Liver (tissue), 8 donors: ENCODE measurements at regions not wholly inside any gene's neighbourhood (a gene's known extent, or its start where the extent isn't known, plus 50 kb on each side); places are given as distances from the start of the nearest gene placed in this dataset.

Experiments used
- DNase-seq: peaks from one replicate; pipeline ENCODE4 v3.0.0-alpha.2; 2017; ENCODE audit warnings: low spot score
- H3K27ac ChIP-seq, 2 donors: one replicate each; pipeline ENCODE4 v1.7.0; 2013; ENCODE audit warnings: inconsistent platforms in 2 of 2, low read length in 2 of 2, control low read depth in 1 of 2, low read depth in 1 of 2, mild to moderate bottlenecking in 1 of 2
- H3K27me3 ChIP-seq, 4 donors: one replicate each; pipeline versions ENCODE4 v1.6.1 to v1.7.0; 2013; ENCODE audit warnings: low read length in 3 of 4, inconsistent platforms in 1 of 4, mild to moderate bottlenecking in 1 of 4, moderate library complexity in 1 of 4; ENCODE audit not compliant: control insufficient read depth in 4 of 4, insufficient read depth in 4 of 4
- H3K36me3 ChIP-seq, 4 donors: one replicate each; pipeline versions ENCODE4 v1.6.1 to v1.7.0; 2013; ENCODE audit warnings: low read length in 3 of 4, mild to moderate bottlenecking in 3 of 4, low read depth in 1 of 4, moderate library complexity in 1 of 4; ENCODE audit not compliant: control insufficient read depth in 4 of 4, insufficient read depth in 3 of 4
- H3K4me1 ChIP-seq, 4 donors: one replicate each; pipeline versions ENCODE4 v1.6.1 to v1.7.0; 2013; ENCODE audit warnings: low read length in 3 of 4, mild to moderate bottlenecking in 3 of 4, moderate library complexity in 1 of 4; ENCODE audit not compliant: control insufficient read depth in 4 of 4, insufficient read depth in 4 of 4
- H3K4me3 ChIP-seq, 3 donors: one replicate each; pipeline versions ENCODE4 v1.6.1 to v1.7.0; 2013; ENCODE audit warnings: low read length in 3 of 3, control low read depth in 1 of 3, low read depth in 1 of 3, mild to moderate bottlenecking in 1 of 3
- H3K9ac ChIP-seq, 2 donors: one replicate each; pipeline ENCODE4 v1.7.0; 2013; ENCODE audit warnings: low read length in 2 of 2, mild to moderate bottlenecking in 2 of 2, moderate library complexity in 2 of 2, control low read depth in 1 of 2, low read depth in 1 of 2
- H3K9me3 ChIP-seq, 4 donors: one replicate each; pipeline versions ENCODE4 v1.6.1 to v1.7.0; 2013; ENCODE audit warnings: low read length in 3 of 4; ENCODE audit not compliant: control insufficient read depth in 4 of 4
- EGR1 ChIP-seq, 2 donors: IDR thresholded peaks; 2 replicates each; pipeline ENCODE4 v1.6.1; 2016 to 2018; ENCODE audit warnings: antibody characterized with exemption in 2 of 2, low read depth in 2 of 2
- FOXA2 ChIP-seq: IDR thresholded peaks from 2 replicates; pipeline ENCODE4 v1.6.1; 2016; ENCODE audit warnings: antibody characterized with exemption
- HNF4A ChIP-seq, 2 donors: conservative IDR thresholded peaks; 2 replicates each; pipeline ENCODE4 v1.6.1; 2016; ENCODE audit warnings: antibody characterized with exemption in 2 of 2, mild to moderate bottlenecking in 2 of 2
- JUND ChIP-seq, 2 donors: IDR thresholded peaks; 2 replicates each; pipeline ENCODE4 v1.6.1; 2016; ENCODE audit warnings: antibody characterized with exemption in 2 of 2
- SP1 ChIP-seq: IDR thresholded peaks from 2 replicates; pipeline ENCODE4 v1.6.1; 2018; ENCODE audit warnings: antibody characterized with exemption, mild to moderate bottlenecking
- TAF1 ChIP-seq: conservative IDR thresholded peaks from 2 replicates; pipeline ENCODE4 v1.6.1; 2016; ENCODE audit warnings: antibody characterized with exemption, mild to moderate bottlenecking
- YY1 ChIP-seq: IDR thresholded peaks from 2 replicates; pipeline ENCODE4 v1.6.1; 2016; ENCODE audit warnings: antibody characterized with exemption, mild to moderate bottlenecking
- WGBS: extraction: QIAGEN DNeasy Blood & Tissue Kit; methylation state at CpG from one replicate; pipeline ENCODE4 v1.1.7; 2013; 5-methylcytosine and 5-hydroxymethylcytosine counted together
- TF ChIP-seq, protein P1 (sequence below): fragments of 150-350 bp; IDR thresholded peaks from 2 replicates; pipeline ENCODE4 v1.5.1; 2017; ENCODE audit warnings: improper control_type of control experiment, low read depth, low read length; ENCODE audit not compliant: missing input control
- TF ChIP-seq, protein P2 (sequence below): IDR thresholded peaks from 2 replicates; pipeline ENCODE4 v1.6.1; 2016; ENCODE audit warnings: antibody characterized with exemption, mild to moderate bottlenecking
- TF ChIP-seq, protein P3 (sequence below): IDR thresholded peaks from 2 replicates; pipeline ENCODE4 v1.6.1; 2016; ENCODE audit warnings: antibody characterized with exemption
- TF ChIP-seq, protein P4 (sequence below): IDR thresholded peaks from 2 replicates; pipeline ENCODE4 v1.6.1; 2016; ENCODE audit warnings: antibody characterized with exemption
- TF ChIP-seq, protein P5 (sequence below): IDR thresholded peaks from 2 replicates; pipeline ENCODE4 v1.6.1; 2016; ENCODE audit warnings: antibody characterized with exemption
- donor health status: healthy.
- donor health status: healthy.
- donor health status: healthy.
- donor health status: healthy.
- donor health status: healthy.

DNA sequence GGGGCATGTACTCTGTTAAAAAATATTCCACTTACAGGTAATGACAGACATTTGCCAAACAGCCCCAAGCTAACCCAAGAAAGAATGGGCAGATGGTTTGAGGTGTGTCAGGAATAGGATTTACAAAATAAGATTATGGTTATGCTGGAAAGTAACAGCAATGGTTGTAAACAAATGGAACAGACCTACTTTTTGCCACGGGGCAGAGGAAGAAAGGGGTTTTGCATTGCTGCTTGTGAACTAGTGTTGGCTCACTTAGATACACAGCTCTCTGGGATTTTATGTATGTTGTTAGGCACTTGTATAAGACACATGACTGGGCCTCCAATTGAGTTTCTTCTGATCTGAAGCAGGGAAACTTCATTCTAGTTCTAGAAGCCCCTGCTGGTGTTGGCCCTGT is 191.5 kb upstream of the GDNF start:
- TF ChIP-seq, protein P1, sequence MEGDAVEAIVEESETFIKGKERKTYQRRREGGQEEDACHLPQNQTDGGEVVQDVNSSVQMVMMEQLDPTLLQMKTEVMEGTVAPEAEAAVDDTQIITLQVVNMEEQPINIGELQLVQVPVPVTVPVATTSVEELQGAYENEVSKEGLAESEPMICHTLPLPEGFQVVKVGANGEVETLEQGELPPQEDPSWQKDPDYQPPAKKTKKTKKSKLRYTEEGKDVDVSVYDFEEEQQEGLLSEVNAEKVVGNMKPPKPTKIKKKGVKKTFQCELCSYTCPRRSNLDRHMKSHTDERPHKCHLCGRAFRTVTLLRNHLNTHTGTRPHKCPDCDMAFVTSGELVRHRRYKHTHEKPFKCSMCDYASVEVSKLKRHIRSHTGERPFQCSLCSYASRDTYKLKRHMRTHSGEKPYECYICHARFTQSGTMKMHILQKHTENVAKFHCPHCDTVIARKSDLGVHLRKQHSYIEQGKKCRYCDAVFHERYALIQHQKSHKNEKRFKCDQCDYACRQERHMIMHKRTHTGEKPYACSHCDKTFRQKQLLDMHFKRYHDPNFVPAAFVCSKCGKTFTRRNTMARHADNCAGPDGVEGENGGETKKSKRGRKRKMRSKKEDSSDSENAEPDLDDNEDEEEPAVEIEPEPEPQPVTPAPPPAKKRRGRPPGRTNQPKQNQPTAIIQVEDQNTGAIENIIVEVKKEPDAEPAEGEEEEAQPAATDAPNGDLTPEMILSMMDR: no peak
- TF ChIP-seq, protein P2, sequence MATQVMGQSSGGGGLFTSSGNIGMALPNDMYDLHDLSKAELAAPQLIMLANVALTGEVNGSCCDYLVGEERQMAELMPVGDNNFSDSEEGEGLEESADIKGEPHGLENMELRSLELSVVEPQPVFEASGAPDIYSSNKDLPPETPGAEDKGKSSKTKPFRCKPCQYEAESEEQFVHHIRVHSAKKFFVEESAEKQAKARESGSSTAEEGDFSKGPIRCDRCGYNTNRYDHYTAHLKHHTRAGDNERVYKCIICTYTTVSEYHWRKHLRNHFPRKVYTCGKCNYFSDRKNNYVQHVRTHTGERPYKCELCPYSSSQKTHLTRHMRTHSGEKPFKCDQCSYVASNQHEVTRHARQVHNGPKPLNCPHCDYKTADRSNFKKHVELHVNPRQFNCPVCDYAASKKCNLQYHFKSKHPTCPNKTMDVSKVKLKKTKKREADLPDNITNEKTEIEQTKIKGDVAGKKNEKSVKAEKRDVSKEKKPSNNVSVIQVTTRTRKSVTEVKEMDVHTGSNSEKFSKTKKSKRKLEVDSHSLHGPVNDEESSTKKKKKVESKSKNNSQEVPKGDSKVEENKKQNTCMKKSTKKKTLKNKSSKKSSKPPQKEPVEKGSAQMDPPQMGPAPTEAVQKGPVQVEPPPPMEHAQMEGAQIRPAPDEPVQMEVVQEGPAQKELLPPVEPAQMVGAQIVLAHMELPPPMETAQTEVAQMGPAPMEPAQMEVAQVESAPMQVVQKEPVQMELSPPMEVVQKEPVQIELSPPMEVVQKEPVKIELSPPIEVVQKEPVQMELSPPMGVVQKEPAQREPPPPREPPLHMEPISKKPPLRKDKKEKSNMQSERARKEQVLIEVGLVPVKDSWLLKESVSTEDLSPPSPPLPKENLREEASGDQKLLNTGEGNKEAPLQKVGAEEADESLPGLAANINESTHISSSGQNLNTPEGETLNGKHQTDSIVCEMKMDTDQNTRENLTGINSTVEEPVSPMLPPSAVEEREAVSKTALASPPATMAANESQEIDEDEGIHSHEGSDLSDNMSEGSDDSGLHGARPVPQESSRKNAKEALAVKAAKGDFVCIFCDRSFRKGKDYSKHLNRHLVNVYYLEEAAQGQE: no peak
- no peak for TF ChIP-seq TAF1
- no peak for TF ChIP-seq JUND (IDR thresholded peaks at IDR 0.05)
- TF ChIP-seq EGR1 (IDR thresholded peaks at IDR 0.05; ENCODE audit: low read depth in 2 of 2): no peak
- TF ChIP-seq, protein P3, sequence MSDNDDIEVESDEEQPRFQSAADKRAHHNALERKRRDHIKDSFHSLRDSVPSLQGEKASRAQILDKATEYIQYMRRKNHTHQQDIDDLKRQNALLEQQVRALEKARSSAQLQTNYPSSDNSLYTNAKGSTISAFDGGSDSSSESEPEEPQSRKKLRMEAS: no peak
- TF ChIP-seq YY1: no peak
- H3K36me3 ChIP-seq: no peaks in the 10 kb centered on the region
- WGBS: 86% methylated on average over 1 of the region's 1 CpG

DNA sequence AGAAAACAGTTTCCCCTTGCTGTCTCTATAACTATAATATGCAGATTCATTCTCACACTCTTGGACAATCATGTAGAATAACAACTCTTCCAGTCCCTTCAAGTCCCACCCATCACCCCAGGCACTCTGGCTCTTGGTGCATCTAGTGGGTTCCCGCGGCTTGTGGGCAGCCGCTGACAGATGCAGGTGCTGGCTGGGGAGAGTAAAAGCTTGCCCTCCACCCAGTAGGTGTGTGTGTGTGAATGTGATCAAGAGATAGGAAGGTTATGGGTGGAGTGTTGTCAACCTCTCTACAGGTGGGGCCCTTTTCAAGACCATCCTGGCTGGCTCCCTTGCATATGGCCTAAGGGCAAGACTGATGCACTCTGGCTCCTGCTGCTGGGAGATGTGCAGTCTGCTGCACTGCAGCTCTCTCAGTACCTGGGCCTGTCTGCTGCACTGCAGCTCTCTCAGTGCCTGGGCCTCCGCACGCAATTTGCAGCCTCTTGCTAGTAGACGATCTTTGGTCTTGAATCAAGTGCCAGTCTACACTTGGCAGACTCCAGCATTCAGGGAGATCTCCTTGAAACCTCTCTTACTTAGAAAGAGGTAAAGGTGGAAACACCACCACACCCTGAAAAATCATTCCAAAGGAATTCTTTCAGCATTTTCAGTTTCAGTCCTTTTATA is 189.7 kb upstream of the GDNF start:
- Histone ChIP-seq H3K9ac (no peak overlapping the region), H3K4me1 (no peaks in the 10 kb centered on the region), H3K9me3 (no peaks in the 10 kb centered on the region), H3K36me3 (no peaks in the 10 kb centered on the region), H3K27me3 (no peaks in the 10 kb centered on the region), H3K27ac (no peak overlapping the region), H3K4me3 (no peak overlapping the region)
- TF ChIP-seq SP1 (no peak), FOXA2 (no peak), HNF4A (conservative IDR thresholded peaks at IDR 0.05) (no peak), YY1 (no peak)
- TF ChIP-seq, protein P4, sequence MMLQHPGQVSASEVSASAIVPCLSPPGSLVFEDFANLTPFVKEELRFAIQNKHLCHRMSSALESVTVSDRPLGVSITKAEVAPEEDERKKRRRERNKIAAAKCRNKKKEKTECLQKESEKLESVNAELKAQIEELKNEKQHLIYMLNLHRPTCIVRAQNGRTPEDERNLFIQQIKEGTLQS: no peak
- TF ChIP-seq, protein P3: no peak
- TF ChIP-seq, protein P5, sequence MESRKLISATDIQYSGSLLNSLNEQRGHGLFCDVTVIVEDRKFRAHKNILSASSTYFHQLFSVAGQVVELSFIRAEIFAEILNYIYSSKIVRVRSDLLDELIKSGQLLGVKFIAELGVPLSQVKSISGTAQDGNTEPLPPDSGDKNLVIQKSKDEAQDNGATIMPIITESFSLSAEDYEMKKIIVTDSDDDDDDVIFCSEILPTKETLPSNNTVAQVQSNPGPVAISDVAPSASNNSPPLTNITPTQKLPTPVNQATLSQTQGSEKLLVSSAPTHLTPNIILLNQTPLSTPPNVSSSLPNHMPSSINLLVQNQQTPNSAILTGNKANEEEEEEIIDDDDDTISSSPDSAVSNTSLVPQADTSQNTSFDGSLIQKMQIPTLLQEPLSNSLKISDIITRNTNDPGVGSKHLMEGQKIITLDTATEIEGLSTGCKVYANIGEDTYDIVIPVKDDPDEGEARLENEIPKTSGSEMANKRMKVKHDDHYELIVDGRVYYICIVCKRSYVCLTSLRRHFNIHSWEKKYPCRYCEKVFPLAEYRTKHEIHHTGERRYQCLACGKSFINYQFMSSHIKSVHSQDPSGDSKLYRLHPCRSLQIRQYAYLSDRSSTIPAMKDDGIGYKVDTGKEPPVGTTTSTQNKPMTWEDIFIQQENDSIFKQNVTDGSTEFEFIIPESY: no peak
- TF ChIP-seq, protein P2: no peak
- TF ChIP-seq, protein P1: no peak
- 95% methylated on average over 6 of the region's 6 CpGs for WGBS
- no peak for DNase-seq

More for the DNA sequence above, 191.5 kb upstream of the GDNF start:
- Histone ChIP-seq H3K9ac (no peak overlapping the region), H3K9me3 (no peaks in the 10 kb centered on the region), H3K4me3 (no peak overlapping the region), H3K4me1 (no peaks in the 10 kb centered on the region), H3K27me3 (no peaks in the 10 kb centered on the region), H3K27ac (no peak overlapping the region)
- no peak for DNase-seq
